Gastrocnemius medialis (tissue), 4 donors: ENCODE measurements at regions not wholly inside any gene's neighbourhood (a gene's known extent, or its start where the extent isn't known, plus 50 kb on each side); places are given as distances from the start of the nearest gene placed in this dataset.

ENCODE experiments used
- CTCF ChIP-seq, 5 experiments: fragments of 450-650 bp in 3 of 5; fragments of 200-600 bp in 2 of 5; sonication (generic) in 2 of 5; IDR thresholded peaks in 4 of 5; conservative IDR thresholded peaks in 1 of 5; 1 replicate in 4 of 5; 2 replicates in 1 of 5; pipeline ENCODE4 v1.5.1; 2016 to 2019; ENCODE audit warnings: antibody characterized with exemption in 5 of 5, mild to moderate bottlenecking in 3 of 5, moderate library complexity in 3 of 5
- POLR2A ChIP-seq, 2 donors: fragments of 450-650 bp; IDR thresholded peaks; one replicate each; pipeline ENCODE4 v1.6.1; 2017; ENCODE audit warnings: antibody characterized with exemption in 2 of 2, mild to moderate bottlenecking in 2 of 2, moderate library complexity in 2 of 2

GRCh38 chr5:74239261-74239660, 401.3 kb downstream of the ENC1 start:
- TF ChIP-seq CTCF (IDR thresholded peaks at IDR 0.05 in 4 of 5, conservative IDR thresholded peaks at IDR 0.05 in 1 of 5) = no peak
- no peak for TF ChIP-seq POLR2A (IDR thresholded peaks at IDR 0.05)
